MM.1S (cell line): ENCODE measurements at regions not wholly inside any gene's neighbourhood (a gene's known extent, or its start where the extent isn't known, plus 50 kb on each side); places are given as distances from the start of the nearest gene placed in this dataset.

Experiments used
- DNase-seq: peaks from one replicate; pipeline ENCODE4 v3.0.0-alpha.2; 2015
- H2AFZ ChIP-seq: fragments of 300-600 bp; sonication (generic); 2 replicates; pipeline ENCODE4 v1.6.0; 2016; ENCODE audit warnings: antibody characterized with exemption, low read length
- H3F3A ChIP-seq: fragments of 300-600 bp; sonication (generic); 2 replicates; pipeline ENCODE4 v1.6.1; 2016; ENCODE audit warnings: mild to moderate bottlenecking, antibody characterized with exemption, low read length, moderate library complexity, mixed read lengths; ENCODE audit not compliant: insufficient read depth
- H3K27ac ChIP-seq: fragments of 300-600 bp; sonication (generic); 2 replicates; pipeline ENCODE4 v1.5.1; 2016; ENCODE audit warnings: mild to moderate bottlenecking, low read length
- H3K27me3 ChIP-seq: fragments of 300-600 bp; sonication (generic); replicated peaks from 2 replicates; pipeline ENCODE4 v1.6.0; 2016; ENCODE audit warnings: low read length; ENCODE audit not compliant: insufficient read depth
- H3K36me3 ChIP-seq: fragments of 300-600 bp; sonication (generic); replicated peaks from 2 replicates; pipeline ENCODE4 v1.6.1; 2016; ENCODE audit warnings: mild to moderate bottlenecking, low read length, mixed read lengths; ENCODE audit not compliant: insufficient read depth
- H3K4me1 ChIP-seq: fragments of 300-600 bp; sonication (generic); 2 replicates; pipeline ENCODE4 v1.6.1; 2016; ENCODE audit warnings: low read length, mixed read lengths
- H3K4me2 ChIP-seq: fragments of 300-600 bp; sonication (generic); 2 replicates; pipeline ENCODE4 v1.6.0; 2016; ENCODE audit warnings: low read depth, low read length
- H3K4me3 ChIP-seq: fragments of 300-600 bp; sonication (generic); 2 replicates; pipeline ENCODE4 v1.5.1; 2016; ENCODE audit warnings: low read length, mixed read lengths
- H3K79me2 ChIP-seq: fragments of 300-600 bp; sonication (generic); 2 replicates; pipeline ENCODE4 v1.6.1; 2016; ENCODE audit warnings: mixed run types, low read length, mixed read lengths
- H3K9ac ChIP-seq: fragments of 300-600 bp; sonication (generic); 2 replicates; pipeline ENCODE4 v1.6.1; 2016; ENCODE audit warnings: low read length, mixed read lengths
- H3K9me2 ChIP-seq: fragments of 300-600 bp; sonication (generic); replicated peaks from 2 replicates; pipeline ENCODE4 v1.6.1; 2016; ENCODE audit warnings: mild to moderate bottlenecking, low read length, mixed read lengths; ENCODE audit not compliant: insufficient read depth
- H3K9me3 ChIP-seq: fragments of 300-600 bp; sonication (generic); replicated peaks from 2 replicates; pipeline ENCODE4 v1.6.1; 2016; ENCODE audit warnings: mild to moderate bottlenecking, low read length, mixed read lengths; ENCODE audit not compliant: insufficient read depth
- H4K20me1 ChIP-seq: fragments of 300-600 bp; sonication (generic); 2 replicates; pipeline ENCODE4 v1.6.1; 2016; ENCODE audit warnings: mild to moderate bottlenecking, low read length, moderate library complexity, mixed read lengths; ENCODE audit not compliant: insufficient read depth
- CTCF ChIP-seq: fragments of 300-600 bp; sonication (generic); IDR thresholded peaks from 2 replicates; pipeline ENCODE4 v1.5.1; 2016; ENCODE audit warnings: antibody characterized with exemption, low read length, mixed read lengths
- EZH2 ChIP-seq: fragments of 300-600 bp; sonication (generic); optimal IDR thresholded peaks from 2 replicates; pipeline ENCODE3; 2017; ENCODE audit warnings: low read depth, mild to moderate bottlenecking, antibody characterized with exemption, low read length, mixed read lengths
- EZH2phosphoT487 ChIP-seq: fragments of 300-600 bp; sonication (generic); IDR thresholded peaks from 2 replicates; pipeline ENCODE4 v1.6.1; 2018; ENCODE audit warnings: antibody characterized with exemption, low read length

- no peak for TF ChIP-seq CTCF
- no peak for TF ChIP-seq EZH2phosphoT487
- TF ChIP-seq EZH2, result no peak
- Histone ChIP-seq H3K9ac (no peak overlapping the region), H3K4me1 (no peaks in the 10 kb centered on the region), H3K9me3 (no peaks in the 10 kb centered on the region), H3K36me3 (no peaks in the 10 kb centered on the region), H3K27ac (no peak overlapping the region), H3F3A (no peaks in the 10 kb centered on the region), H3K4me3 (no peak overlapping the region), H3K4me2 (no peak overlapping the region), H2AFZ (no peak overlapping the region), H3K27me3 (no peaks in the 10 kb centered on the region), H3K9me2 (no peaks in the 10 kb centered on the region), H4K20me1 (no peaks in the 10 kb centered on the region), H3K79me2 (no peaks in the 10 kb centered on the region)
- DNase-seq, result no peak
Observed at GRCh38 chr2:147538088-147538487, 306.7 kb upstream of the ACVR2A start.

DNA sequence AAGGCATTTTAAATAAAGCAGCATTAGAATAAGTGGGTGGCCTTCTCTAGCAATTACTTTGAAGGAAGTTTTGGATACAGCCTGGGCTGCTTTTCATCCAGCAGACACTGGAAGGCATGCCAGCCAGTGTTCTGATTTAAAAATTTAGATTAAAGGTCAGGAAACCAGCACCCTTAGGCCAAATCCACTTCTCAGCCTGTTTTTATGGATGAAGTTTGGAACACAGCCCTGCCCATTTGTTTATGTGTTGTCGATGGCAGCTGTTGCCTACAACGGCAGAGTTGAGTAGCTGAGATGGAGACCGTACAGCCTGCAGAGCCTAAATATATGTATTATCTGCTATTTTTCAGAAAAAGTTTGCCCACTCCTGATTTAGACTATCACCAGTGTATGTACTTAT, 313.6 kb upstream of the ACVR2A start:
- DNase-seq, result no peak
- no peaks in the 10 kb centered on the region for H3K36me3 ChIP-seq
- H3K4me3 ChIP-seq, result no peak overlapping the region
- H3F3A ChIP-seq, result no peaks in the 10 kb centered on the region
- no peaks in the 10 kb centered on the region for H4K20me1 ChIP-seq
- H3K79me2 ChIP-seq, result no peaks in the 10 kb centered on the region
- no peak overlapping the region for H3K9ac ChIP-seq
- no peaks in the 10 kb centered on the region for H3K27me3 ChIP-seq
- H2AFZ ChIP-seq, result no peak overlapping the region
- H3K9me3 ChIP-seq, result no peaks in the 10 kb centered on the region
- TF ChIP-seq CTCF (no peak), EZH2phosphoT487 (no peak), EZH2 (no peak)
- no peaks in the 10 kb centered on the region for H3K9me2 ChIP-seq
- no peak overlapping the region for H3K4me2 ChIP-seq
- no peak overlapping the region for H3K27ac ChIP-seq
- no peaks in the 10 kb centered on the region for H3K4me1 ChIP-seq

DNA sequence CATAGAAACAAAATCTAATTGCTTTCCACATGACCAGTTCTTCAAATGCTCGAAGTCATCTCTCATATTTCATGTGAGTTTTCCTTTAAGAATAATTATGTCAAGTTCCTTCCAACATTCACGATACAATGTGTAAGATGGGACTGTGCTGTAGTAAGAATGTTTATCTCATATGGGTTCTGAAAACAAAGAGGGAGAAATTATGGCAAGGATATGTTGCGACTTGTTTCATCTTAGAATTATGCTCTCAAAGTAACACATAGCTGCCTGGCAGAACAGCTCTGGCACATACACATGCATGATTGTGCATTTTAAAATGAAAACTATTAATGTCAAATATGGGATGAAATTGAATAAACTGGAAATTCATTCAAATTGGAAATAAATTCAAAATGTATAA, 314.8 kb upstream of the ACVR2A start:
- no peak overlapping the region for H3K4me2 ChIP-seq
- TF ChIP-seq EZH2, result no peak
- no peak for TF ChIP-seq CTCF
- no peak for TF ChIP-seq EZH2phosphoT487

More for the DNA sequence above, 314.8 kb upstream of the ACVR2A start:
- Histone ChIP-seq H3K9me2 (no peaks in the 10 kb centered on the region), H3K4me3 (no peak overlapping the region), H3K9me3 (no peaks in the 10 kb centered on the region), H4K20me1 (no peaks in the 10 kb centered on the region), H3K79me2 (no peaks in the 10 kb centered on the region), H3K9ac (no peak overlapping the region), H3K36me3 (no peaks in the 10 kb centered on the region), H2AFZ (no peak overlapping the region), H3K4me1 (no peaks in the 10 kb centered on the region), H3K27me3 (no peaks in the 10 kb centered on the region), H3F3A (no peaks in the 10 kb centered on the region), H3K27ac (no peak overlapping the region)
- DNase-seq, result no peak
